Ecto neural progenitor cell (in vitro differentiated cells): ENCODE measurements at regions not wholly inside any gene's neighbourhood (a gene's known extent, or its start where the extent isn't known, plus 50 kb on each side); places are given as distances from the start of the nearest gene placed in this dataset.
"Not testable (repeated sequence)": the region's sequence is repeated elsewhere in the genome, so short reads cannot be mapped to it uniquely, and the experiment has no call there.

Experiments
- DNase-seq: peaks from one replicate; pipeline ENCODE4 v3.0.0-alpha.2; 2018; ENCODE audit warnings: low spot score

DNA sequence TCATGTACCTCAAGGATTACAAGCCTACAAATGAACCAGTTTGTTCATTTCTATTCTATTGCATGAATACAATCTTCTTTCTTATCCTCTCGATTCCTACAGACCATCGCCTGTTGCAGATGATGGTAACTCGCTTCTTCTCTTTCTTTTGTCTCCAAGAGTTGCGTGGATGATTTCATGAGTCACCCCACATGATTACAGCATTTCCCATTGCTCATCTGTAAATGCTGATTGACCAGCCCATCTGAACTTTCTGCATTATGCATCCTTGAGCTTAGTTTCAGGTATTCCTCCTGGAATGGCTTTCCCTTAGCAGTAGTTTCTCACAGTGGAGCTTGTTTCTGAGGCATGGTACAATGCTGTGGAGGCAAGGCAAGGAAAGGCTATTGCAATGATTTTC lies 109.6 kb upstream of the TOPAZ1 start:
- no peak for DNase-seq

DNA sequence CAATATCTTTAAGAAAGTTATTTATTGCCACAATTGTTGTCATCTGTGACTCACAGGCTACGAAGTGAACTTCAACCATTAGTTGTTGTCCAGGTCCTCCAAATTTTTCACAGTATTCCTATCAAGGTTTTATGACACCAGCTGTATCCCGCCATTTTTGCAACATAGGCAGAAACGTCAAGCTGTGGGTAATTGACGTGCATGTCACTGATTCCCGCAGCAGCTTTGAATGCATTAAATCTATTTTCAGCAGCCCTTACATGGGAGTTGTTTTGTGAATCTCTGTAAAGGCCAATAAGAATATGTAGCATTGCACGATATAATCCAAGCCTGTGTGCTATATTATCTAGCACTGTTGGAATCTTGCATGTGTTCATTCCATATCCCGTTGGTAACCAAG lies 109.1 kb upstream of the TOPAZ1 start:
- no peak for DNase-seq

DNA sequence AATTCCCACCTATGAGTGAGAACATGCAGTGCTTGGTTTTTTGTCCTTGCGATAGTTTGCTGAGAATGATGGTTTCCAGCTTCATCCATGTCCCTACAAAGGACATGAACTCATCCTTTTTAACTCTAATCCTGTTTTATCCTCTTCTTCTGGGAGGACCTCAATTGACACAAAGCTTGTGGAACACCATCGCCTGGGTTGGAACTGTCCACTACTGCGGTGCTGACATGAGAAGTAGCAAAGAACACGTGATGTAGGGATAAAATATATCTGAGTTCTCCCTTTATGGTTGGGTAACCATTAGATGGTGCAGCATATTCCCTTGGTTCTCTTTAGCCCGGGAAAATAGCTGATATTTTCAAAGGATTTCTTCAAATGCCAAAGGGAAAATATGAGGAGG lies 105.3 kb upstream of the TOPAZ1 start:
- DNase-seq, result no peak

DNA sequence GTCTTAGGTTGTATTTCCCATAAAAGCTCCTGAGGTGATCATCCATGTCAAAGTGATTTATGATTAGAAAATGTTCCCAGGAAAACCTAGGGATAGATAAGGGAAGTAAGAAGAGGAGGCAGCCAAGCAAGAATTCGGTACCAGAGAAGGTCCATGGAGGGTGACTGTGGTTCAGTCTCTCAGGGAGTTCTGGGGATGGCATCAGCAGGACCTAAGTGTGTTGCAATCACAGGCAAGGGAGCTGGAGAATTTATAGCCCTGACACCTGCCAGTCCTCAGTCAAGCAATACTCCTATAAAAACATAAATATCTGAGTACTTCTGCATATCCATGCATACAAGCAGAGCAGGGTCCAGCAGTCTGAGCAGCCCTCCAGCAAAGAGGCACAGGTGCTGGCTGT lies 95.6 kb upstream of the TOPAZ1 start:
- DNase-seq, result no peak

DNA sequence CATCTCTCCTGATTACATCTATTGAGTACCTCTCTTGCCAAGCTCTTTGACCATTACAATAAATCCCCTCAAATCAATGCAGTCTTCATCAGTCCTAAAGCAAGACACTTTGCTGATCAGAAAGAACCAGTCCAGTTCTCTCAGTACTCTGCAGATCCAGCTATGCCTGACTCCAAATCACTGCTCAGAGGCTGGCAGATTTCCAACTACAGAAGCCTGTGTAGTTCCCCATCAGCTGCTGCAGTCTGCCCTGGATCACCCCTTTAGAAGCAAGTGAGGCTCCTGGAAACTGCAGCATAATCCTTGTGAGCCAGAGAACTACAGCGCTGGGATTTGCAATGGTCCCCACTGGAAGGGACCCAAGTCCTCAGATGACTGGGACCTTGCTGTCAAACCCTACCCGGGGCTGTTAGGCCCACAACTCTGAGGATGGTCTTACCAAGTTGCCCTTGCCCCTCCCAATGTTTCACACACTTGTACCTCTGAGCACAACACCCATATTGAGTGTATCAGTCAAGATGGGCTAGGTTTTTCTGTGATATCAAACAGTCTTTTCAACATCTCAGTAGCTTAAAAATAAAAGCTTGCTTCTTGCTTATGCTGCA lies 81.9 kb upstream of the TOPAZ1 start:
- DNase-seq, result no peak

DNA sequence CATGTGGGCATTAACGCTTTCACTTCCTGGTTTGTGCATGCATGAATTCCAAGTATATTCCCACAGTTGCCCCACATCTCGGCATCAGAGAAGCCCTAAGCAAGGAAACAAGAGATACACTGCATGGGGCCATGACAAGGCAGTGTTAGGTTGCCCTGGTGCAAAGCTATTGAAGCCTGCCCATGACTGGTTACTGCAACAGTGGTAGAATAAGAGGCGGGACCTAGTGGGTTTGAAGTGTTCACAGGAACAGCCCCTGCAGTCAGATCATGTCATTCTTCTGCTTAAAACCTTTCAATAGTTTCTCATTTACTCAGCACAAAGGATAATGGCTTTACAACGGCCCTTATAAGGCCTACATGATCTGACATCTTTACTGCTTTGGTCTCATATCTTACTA lies 80.9 kb upstream of the TOPAZ1 start:
- no peak for DNase-seq

DNA sequence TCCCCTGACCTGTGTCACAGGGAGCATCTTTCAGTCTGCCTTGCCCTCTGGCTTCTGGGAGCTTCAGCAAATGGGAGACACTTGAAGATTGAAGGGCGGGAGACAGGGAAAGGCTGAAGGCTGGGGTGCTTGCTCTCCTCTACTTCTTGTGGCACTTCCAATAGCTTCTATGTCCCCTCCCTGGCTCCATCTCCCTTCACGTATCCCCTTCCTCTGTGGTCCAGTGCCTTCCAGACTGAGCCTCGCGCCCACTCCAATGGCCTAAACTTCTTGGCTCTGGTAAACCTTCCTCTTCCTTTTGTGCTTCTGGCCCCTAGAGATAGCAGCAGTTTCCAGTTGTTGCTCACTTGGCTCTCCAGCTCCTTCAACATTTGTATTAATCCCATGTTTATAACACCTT lies 69.8 kb upstream of the TOPAZ1 start:
- DNase-seq, result no peak

DNA sequence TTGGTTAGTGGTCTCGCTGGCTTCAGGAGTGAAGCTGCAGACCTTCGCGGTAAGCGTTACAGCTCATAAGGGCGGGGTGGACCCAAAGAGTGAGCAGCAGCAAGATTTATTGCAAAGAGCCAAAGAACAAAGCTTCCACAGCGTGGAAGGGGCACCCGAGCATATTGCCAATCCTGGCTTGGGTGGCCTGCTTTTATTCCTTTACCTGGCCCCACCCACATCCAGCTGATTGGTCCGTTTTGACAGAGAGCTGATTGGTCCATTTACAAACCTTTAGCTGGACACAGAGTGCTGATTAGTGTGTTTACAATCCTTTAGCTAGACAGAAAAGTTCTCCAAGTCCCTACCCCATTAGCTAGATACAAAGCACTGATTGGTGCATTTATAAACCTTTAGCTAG lies 69.0 kb upstream of the TOPAZ1 start:
- DNase-seq, result not testable (repeated sequence)

DNA sequence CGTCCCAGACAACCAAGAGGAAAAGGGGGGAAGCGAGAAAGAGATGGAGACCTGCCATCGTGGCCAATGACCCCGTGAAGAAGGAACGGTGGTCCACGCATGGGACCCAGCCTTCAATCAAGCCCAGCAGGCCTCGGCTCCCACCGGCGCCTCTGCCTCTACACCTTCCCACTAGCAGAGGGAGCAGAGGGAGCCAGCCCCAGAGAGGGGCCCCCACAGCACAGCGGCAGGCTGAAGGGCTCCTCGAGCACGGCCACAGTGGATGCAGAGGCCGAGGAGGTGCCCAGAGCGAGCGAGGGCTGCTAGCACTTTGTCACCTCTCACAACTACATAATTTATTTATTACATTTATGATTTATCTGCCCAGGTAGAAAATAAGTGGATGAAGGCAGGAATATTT lies 68.4 kb upstream of the TOPAZ1 start:
- no peak for DNase-seq

DNA sequence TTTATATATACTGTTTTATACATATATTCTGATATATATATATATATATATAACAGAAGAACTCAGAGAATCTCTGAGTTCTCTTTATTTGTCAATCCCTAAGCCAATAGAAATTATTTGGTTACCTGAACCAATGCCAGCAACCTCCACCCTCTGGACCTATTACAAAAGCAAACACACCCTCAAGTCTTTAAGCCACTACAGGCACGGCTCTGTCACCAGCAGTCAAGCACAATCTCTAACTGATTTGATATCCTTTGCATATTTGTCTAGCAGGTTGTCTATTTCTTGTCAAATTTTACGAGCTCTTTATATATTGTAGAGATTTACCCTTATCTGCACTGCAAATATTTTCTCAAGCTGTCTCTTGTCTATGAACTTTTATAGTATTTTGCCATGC lies 66.6 kb upstream of the TOPAZ1 start:
- DNase-seq, result no peak

DNA sequence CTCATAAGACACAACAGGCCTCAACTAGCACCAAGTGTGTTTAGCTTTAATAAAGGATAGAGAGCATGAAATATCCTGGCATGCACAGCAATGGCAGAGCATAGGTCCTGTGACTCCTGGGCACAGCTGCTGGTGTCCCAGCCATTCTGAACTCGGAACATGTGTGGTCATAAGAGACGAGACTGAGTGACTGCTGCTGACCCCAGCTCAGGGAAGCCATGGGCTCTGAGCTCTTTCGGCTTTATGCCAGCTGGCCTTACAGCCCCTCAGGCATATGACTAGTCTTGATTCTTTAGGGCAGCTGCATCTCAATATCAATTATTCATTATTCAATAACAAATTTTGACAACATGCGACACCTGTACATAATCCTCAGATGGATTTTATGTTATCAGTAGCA lies 62.4 kb upstream of the TOPAZ1 start:
- no peak for DNase-seq

DNA sequence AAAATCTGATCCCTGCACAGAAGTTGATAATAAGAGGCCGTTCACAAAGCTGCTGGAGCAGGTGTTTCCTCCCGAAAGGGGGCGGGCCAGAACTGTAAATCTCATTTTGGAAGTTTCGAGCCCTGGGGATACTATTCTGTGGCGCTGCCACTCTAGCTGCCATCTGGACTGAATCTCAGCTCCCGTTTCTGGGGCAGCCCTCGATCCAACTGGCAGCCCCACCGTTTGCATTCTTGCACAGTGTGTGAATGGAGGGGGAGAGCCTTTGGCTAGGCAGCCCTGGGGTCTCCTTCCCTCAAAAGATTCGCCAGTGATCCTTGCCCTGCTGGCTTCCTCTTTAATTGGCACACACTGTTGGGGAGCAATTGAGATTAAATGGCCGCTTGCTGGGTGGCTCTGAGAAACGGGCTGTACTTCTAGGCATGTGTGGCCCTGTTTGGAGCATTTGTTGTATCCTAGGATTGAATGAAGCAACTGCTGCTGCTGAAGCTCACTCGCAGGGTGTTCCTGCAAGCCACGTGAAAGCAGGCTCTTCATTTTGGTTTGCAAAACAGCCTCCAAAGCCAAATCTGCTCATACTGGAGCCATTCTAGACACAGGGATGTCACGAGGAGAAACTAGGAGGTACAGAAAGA lies 57.2 kb upstream of the TOPAZ1 start:
- DNase-seq, result no peak

DNA sequence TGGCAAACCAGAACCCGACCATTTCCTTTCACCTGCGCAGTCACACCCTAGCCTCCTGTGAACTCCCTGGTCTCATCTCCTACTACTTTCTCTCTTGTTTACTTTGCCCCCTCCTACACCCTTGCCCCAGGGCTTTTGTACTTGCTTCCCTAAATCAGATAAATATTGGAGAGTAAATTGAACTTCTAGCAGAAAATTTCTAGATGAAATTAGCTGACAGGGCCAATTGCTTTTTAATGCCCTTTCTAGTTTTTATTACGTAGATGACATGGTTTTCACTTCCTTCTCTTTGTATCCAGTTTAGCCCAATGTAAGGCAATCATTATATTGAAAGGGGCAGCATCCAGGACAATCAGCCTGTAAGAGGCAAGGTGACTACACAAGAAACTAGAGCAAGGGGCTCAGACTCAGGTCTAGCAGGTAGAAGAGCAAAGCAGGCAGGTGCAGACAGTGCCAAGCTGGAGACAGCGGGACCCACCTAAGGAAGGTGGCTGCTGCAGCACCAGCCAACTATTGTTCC lies 56.2 kb upstream of the TOPAZ1 start:
- DNase-seq, result no peak

DNA sequence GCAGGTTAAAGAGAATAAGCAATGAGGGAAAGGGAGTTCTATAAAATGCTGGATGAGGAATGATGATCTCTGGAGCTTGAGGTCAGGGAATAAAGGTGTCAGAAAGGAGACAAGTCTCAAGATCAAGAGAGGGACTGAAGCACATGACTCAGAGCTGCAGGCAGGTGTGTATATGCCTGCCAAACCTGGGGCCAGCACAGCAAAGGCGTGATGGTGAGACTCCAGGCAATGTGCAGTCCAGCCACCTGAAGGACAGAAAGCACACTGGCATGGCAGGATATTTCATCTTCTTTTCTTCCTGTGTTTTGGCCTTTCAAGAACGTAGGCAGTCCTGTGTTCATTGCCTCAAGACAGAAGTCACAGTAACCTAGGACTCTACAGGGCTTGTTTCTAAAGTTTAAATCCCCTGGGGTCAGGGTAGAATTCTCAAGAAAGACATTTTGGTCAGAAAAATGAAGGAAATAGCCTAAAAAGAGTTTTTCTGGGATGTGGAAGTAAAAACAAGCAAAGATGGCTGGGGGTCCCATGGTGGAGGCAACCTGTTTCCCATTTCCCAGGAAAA lies 55.5 kb upstream of the TOPAZ1 start:
- no peak for DNase-seq

DNA sequence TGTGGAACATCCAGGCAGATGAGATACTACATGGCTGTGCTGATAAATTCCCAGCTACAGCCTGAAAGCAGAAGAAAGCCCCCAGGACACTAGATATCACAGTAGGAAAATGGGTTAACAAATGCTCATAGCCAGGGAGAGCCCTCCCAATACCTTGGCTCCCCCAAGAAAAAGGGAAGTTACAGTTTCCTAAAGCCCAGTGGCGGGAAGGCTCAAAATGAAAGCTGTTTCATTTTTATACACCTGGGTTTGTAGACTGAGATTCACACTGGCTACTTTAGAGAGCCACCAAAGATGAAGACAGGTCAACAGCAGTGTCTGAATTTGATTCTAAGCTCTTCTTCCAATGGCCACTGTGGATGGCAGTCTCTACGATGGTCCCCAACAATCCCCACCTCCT lies 55.0 kb upstream of the TOPAZ1 start:
- no peak for DNase-seq
